Endothelial cell (in vitro differentiated cells): ENCODE measurements at regions not wholly inside any gene's neighbourhood (a gene's known extent, or its start where the extent isn't known, plus 50 kb on each side); places are given as distances from the start of the nearest gene placed in this dataset.
"Not testable (repeated sequence)": the region's sequence is repeated elsewhere in the genome, so short reads cannot be mapped to it uniquely, and the experiment has no call there.

Experiments
- DNase-seq: peaks from one replicate; pipeline ENCODE4 v3.0.0; 2021; ENCODE audit warnings: low spot score
- H3K27ac Mint-ChIP-seq: one replicate; pipeline ENCODE4 v1.8.0; 2021; ENCODE audit warnings: mixed read lengths, inconsistent platforms; ENCODE audit not compliant: unreplicated experiment
- H3K27me3 Mint-ChIP-seq: one replicate; pipeline ENCODE4 v1.8.0; 2021; ENCODE audit warnings: mild to moderate bottlenecking, moderate library complexity, mixed read lengths, inconsistent platforms; ENCODE audit not compliant: unreplicated experiment
- H3K36me3 Mint-ChIP-seq: one replicate; pipeline ENCODE4 v1.8.0; 2021; ENCODE audit warnings: mild to moderate bottlenecking, low read depth, mixed read lengths, inconsistent platforms; ENCODE audit not compliant: unreplicated experiment
- H3K4me1 Mint-ChIP-seq: one replicate; pipeline ENCODE4 v1.8.0; 2021; ENCODE audit warnings: mild to moderate bottlenecking, mixed read lengths, inconsistent platforms; ENCODE audit not compliant: unreplicated experiment
- H3K4me3 Mint-ChIP-seq: one replicate; pipeline ENCODE4 v1.8.0; 2021; ENCODE audit warnings: mild to moderate bottlenecking, mixed read lengths, inconsistent platforms; ENCODE audit not compliant: unreplicated experiment
- H3K9me3 Mint-ChIP-seq: one replicate; pipeline ENCODE4 v1.8.0; 2021; ENCODE audit warnings: mixed read lengths, inconsistent platforms; ENCODE audit not compliant: unreplicated experiment
- TF ChIP-seq, protein P1 (sequence below): fragments of 200-600 bp; sonication (generic); IDR thresholded peaks from one replicate; pipeline ENCODE4 v1.5.0; 2021; ENCODE audit warnings: antibody characterized with exemption; ENCODE audit not compliant: unreplicated experiment

DNA sequence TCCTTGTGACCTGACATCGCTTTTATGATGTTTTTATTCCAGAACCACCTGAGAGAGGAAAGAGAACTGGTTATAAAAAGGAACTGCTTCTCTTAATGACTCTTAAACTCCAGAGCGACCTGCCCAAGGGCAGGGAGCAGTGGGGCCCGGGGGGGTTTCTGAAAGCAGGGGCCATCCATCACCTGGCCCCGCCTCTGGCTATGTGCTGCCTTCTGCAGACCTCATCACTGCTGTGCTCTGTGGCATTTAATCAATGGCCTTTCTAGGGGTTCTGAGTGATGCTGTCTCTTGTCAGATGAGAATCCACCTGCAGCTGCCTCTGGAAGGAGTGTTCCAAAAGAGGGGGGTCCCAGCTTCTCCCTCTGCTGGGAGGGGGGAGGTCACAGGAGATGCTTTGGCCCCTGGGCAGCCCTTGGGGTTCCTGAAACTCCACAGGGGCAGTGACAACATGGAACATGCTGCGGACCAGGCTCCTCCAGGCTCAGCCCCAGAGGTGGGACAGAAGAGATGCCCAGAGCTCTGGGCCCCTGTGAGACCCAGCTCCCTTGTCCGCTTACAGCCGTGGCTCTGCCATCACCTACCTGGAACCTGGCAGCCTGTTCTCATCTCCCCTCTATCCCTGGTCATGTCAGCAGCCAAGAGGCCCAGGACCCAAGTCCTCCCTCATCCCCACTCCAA, 177.1 kb upstream of the SULF2 start:
- H3K9me3 Mint-ChIP-seq: no peaks in the 10 kb centered on the region
- TF ChIP-seq, protein P1, sequence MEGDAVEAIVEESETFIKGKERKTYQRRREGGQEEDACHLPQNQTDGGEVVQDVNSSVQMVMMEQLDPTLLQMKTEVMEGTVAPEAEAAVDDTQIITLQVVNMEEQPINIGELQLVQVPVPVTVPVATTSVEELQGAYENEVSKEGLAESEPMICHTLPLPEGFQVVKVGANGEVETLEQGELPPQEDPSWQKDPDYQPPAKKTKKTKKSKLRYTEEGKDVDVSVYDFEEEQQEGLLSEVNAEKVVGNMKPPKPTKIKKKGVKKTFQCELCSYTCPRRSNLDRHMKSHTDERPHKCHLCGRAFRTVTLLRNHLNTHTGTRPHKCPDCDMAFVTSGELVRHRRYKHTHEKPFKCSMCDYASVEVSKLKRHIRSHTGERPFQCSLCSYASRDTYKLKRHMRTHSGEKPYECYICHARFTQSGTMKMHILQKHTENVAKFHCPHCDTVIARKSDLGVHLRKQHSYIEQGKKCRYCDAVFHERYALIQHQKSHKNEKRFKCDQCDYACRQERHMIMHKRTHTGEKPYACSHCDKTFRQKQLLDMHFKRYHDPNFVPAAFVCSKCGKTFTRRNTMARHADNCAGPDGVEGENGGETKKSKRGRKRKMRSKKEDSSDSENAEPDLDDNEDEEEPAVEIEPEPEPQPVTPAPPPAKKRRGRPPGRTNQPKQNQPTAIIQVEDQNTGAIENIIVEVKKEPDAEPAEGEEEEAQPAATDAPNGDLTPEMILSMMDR: no peak
- DNase-seq: no peak
- H3K4me3 Mint-ChIP-seq: no peak overlapping the region
- peaks cover 6% of the 10 kb centered on the region for H3K27me3 Mint-ChIP-seq
- H3K27ac Mint-ChIP-seq: no peak overlapping the region
- no peaks in the 10 kb centered on the region for H3K4me1 Mint-ChIP-seq
- no peaks in the 10 kb centered on the region for H3K36me3 Mint-ChIP-seq

DNA sequence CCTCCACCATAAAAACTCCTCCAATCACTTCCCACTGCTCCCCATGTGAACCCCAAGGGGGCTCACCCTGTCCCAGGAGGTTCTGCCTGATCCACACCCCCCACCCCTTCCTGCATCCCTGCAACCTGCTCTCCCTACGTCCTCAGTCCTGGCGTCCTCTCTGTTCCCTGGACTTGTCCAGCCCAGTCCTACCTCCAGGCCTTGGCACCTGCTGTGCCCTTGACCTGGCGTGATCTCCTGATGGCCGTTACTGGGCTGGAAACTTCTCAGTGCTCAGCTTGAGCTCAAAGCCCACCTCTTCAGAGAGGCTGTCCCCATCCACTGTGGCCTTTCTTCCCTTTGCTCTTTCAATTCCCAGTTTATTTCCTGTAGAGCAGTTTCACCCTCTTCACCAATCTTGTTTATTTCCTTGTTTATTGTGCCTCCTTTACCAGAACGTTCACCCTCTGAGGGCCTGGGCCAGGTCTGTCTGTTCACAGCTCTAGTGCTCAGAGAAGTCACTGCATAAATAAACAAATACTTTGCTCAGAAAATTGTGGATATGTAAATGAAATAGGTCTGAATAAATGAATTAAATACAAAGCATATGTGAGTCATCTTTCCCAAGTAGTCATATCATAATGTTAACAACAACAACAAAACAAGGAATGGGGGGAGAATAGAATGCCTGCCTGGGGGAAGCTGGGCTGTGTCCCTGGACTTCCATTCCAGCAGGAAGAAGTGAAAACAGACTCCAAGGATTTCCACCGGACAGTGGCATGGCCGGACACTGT, 175.7 kb upstream of the SULF2 start:
- TF ChIP-seq, protein P1: no peak
- H3K4me1 Mint-ChIP-seq: peaks cover 3% of the 10 kb centered on the region

DNA sequence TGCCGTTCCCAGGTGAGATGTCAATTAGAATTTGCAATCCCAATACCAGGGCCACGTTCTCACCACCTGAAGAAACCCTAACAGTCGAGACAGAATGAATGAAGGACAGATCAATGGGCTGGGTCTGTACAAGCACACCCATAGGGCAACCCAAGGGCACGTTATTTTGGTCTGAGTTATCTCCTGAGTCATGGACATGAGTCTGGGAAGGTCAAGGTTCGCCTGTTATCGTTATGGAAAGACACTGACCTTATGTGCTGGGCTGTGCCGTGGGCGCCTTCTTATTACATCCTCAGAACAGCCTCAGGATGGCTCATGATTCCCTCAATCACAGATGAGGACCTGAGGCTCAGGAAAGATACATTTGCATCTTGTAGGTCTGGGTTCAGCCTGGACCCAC, 175.0 kb upstream of the SULF2 start:
- no peak overlapping the region for H3K27ac Mint-ChIP-seq
- DNase-seq: no peak
- no peaks in the 10 kb centered on the region for H3K9me3 Mint-ChIP-seq
- H3K36me3 Mint-ChIP-seq: no peaks in the 10 kb centered on the region
- H3K27me3 Mint-ChIP-seq: peaks cover 6% of the 10 kb centered on the region
- no peak overlapping the region for H3K4me3 Mint-ChIP-seq
- TF ChIP-seq, protein P1: no peak
- H3K4me1 Mint-ChIP-seq: peaks cover 3% of the 10 kb centered on the region

More for the DNA sequence above, 175.7 kb upstream of the SULF2 start:
- Mint-ChIP-seq H3K9me3 (no peaks in the 10 kb centered on the region), H3K36me3 (no peaks in the 10 kb centered on the region), H3K27me3 (peaks cover 6% of the 10 kb centered on the region), H3K27ac (no peak overlapping the region), H3K4me3 (no peak overlapping the region)
- no peak for DNase-seq

DNA sequence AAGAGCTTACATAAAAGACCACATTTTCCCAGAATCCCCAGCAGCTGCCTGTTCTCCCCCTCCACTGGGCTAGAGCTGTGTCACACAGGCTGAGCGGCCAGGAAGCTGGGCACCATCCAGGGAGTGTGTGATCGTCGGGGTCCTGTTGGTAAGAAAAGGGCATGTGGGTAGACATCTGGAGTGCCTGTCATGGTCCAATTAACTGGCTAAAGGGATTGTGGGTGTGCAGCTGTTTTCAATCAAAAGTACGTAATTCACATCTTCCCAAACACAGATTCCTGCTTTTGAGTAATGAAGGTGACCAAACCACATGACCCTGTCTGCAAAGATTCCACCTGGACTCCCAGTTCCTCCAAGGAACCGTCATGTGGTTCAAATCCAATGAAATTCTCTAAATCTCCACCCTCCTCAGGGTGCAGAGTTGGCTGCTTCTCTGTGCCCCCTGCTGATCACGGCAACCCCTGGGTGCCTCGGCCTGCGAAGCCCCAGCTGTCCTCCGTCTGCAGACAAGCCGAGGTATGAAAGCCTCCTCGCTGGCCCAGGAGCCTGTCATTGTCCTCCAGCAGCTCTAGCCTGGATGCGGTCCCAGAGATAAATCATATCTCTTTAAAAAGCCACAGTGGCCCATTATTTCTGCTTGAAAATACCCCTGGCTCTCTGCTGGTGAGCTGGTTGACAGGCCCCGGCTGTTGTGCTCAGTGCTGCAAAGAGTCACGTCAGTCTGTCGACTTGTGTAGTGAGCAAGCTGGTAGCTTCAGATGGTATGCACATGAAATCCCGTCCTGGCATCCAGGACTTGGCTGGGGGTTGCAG, 172.9 kb upstream of the SULF2 start:
- H3K4me1 Mint-ChIP-seq, H3K36me3 Mint-ChIP-seq, H3K9me3 Mint-ChIP-seq, H3K27me3 Mint-ChIP-seq, H3K4me3 Mint-ChIP-seq, H3K27ac Mint-ChIP-seq, DNase-seq: not testable (repeated sequence)

DNA sequence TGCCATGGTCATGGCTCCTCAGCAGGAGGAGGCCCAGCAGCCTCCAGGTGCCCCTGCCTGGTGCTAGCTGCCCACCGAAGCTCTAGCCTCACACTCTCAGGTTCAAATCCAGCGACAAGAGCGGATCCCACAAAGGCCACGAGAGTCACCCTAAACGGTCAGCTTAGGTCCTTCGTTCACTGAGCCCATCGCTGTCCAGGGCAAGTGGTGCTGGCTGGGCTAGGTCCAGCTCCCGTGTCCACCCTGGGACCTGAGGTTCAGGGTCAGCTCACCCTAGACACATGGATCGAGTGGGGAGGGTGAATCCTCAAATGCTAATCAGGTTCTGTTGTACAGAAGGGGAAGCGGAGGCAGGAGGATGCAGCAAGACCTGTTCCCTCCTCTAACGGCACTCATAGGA, 171.9 kb upstream of the SULF2 start:
- no peaks in the 10 kb centered on the region for H3K36me3 Mint-ChIP-seq
- peaks cover 6% of the 10 kb centered on the region for H3K27me3 Mint-ChIP-seq
- no peaks in the 10 kb centered on the region for H3K9me3 Mint-ChIP-seq
- H3K4me1 Mint-ChIP-seq: peaks cover 3% of the 10 kb centered on the region
- H3K27ac Mint-ChIP-seq: no peak overlapping the region
- no peak for DNase-seq
- H3K4me3 Mint-ChIP-seq: no peak overlapping the region
- TF ChIP-seq, protein P1: no peak
